COLO829 (cell line): ENCODE measurements at regions not wholly inside any gene's neighbourhood (a gene's known extent, or its start where the extent isn't known, plus 50 kb on each side); places are given as distances from the start of the nearest gene placed in this dataset.
"Not testable (repeated sequence)": the region's sequence is repeated elsewhere in the genome, so short reads cannot be mapped to it uniquely, and the experiment has no call there.

Experiments
- DNase-seq: peaks from one replicate; pipeline ENCODE4 v3.0.0; 2012; ENCODE audit warnings: low spot score

DNA sequence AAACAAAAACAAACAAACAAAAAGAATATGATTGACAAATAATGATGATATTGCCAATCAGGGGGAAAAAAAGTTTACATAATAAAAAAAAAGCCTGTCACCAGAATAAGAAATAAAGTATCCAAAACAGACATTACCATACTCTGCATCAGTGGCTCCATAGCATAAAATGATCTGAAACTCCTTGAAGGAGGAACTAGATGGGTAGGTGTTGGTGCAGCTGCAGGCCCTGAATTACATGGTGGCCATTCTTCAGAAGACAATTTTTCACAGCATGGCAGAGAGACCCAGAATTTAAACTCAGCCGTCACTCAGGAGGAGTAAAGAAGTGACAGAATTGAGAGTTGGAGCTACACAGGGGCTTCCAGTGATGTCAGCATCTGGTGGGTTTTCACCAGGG lies 60.2 kb downstream of the GLUL start:
- no peak for DNase-seq

DNA sequence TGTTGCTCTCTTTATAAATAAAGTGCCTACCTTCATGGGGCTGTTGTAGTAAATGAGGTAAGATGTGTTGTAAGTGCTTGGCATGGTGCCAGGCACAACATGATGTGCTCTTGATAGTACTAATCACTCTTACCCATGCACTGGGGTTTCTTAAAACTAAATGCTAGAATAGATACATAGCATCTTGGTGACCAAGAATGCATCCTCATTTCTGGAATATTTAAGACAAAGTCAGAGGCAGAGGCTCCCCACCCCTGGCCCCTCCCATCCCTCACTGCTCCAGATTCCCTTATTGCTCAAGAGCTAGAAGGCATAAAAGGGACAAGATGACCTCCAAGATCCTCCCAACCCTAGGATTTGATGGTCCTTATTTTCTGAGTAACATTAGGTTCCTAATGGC lies 61.3 kb downstream of the GLUL start:
- DNase-seq, result no peak

DNA sequence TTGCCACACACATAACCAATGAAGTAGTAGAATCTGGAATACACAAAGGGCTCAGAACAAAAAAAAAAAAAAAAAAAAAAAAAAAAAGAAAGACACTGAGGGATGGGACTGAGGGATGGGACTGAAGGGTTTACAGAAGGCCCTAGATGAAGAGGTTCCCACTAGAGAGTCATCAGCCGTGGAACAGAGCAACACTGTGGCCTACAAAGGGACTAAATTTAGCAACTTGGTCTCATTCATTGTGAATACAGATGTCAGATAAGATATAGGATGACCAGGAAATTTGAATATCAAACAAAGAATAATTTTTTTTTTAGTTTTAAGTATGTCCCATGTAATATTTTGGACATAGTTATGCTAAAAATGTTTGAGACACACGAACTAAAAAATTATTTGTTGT lies 62.1 kb downstream of the GLUL start:
- DNase-seq, result no peak

DNA sequence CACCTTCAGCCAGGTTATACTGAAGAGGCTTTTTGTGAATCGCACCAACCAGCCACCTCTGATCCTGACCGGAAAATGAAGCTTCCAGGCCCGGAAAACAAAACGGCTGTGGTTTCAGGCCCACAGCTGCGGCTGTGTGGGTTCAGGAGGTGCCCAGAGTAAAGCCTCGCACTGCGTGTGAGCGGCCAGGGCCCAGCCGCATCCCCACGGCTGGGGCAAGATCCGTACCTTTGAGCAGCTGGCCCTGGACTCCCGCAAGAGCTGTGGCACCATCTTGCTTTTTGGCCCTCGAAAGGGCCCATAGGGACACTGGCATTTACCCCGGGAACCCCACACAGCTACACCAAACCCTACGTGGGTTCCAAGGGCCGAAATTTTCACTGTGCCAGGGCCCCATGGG lies 63.0 kb downstream of the GLUL start:
- DNase-seq, result no peak

DNA sequence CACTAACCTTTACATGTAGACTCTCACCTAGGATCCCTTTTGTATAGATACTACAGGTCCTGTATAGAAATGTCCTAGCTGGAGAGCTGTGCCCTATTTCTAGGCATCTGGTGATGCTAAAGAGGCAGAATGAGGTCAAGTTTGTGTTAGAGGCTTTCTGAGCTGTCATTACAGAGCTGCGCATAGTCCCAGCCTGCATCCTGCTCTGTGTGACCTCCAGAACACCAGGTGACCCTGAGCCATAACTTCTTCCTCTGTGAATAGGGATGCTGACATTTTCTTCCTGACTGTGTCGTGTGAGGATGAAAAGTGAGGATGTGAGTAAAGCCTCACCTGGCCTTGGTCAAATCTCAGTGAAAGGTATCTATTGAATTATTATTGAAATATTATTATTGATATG lies 66.3 kb downstream of the GLUL start:
- no peak for DNase-seq

DNA sequence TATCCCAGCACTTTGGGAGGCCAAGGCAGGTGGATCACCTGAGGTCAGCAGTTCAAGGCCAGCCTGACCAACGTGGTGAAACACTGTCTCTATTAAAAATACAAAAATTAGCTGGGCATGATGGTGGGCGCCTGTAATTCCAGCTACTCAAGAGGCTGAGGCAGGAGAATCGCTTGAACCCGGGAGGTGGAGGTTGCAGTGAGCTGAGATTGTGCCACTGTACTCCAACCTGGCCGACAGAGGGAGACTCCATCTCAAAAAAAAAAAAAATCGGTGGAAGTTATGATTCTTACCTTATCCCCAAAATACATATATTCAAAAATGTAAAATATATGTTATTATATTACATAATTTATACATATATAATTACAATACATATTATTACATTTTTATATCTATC lies 70.1 kb downstream of the GLUL start:
- DNase-seq, result not testable (repeated sequence)

DNA sequence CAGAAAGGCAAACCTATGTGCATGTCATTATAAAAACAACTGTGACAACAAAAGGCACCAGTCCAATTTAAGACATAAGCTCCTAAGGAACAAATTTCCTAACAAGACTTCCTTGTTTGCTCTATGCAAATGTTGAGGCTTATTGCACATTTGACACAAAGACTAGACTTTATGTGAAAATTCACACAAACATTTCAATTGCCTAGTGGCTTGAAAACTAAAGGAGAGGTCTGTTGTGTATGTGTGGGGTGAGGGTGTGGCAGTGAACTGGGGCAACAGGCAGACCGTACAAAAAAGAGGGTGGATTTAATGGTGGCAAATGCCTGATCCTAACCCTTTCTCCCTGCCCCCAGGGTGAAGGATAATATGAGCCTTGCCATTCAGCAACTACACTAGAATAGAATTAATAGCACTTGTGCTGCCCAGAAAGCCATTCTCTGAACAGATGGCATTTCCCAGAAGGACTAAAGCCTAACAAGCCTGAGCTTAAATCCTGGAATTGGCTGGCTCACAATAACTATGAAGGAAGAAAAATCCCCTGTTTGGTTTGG lies 73.9 kb downstream of the GLUL start:
- DNase-seq, result no peak

DNA sequence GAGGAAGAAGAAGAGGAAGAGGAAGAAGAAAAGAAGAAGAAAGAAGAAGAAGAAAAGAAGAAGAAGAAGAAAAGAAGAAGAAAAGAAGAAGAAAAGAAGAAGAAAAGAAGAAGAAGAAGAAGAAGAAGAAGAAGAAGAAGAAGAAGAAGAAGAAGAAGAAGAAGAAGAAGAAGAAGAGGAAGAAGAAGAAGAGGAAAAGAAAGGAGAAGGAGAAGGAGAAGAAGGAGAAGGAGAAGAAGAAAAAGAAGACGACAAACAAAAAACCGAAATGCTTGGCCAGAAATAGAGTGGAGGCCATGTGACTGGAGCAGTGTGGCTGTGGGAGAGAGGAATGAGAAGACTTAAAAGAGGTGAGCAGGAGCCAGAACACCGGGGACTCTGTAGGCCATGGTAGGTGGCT lies 75.1 kb downstream of the GLUL start:
- not testable (repeated sequence) for DNase-seq

DNA sequence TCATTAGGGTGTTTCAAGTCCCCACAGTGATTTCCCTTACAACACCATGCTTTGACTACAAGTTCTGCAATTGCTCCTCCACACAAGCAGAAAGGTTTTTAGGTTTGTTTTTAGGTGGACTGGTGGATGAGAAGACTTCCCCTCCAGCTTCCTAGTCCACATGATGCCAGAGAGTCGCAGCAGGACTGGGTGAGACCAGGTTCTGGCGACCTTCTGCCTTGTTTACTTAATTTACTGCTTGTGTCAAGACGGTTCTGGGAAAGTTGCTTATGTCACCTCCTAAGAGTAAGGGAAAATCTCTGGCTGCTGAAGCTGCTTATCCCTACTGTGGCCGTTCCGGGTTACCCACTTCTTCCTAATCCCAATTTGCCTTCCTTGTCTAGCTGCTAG lies 76.4 kb downstream of the GLUL start:
- no peak for DNase-seq

DNA sequence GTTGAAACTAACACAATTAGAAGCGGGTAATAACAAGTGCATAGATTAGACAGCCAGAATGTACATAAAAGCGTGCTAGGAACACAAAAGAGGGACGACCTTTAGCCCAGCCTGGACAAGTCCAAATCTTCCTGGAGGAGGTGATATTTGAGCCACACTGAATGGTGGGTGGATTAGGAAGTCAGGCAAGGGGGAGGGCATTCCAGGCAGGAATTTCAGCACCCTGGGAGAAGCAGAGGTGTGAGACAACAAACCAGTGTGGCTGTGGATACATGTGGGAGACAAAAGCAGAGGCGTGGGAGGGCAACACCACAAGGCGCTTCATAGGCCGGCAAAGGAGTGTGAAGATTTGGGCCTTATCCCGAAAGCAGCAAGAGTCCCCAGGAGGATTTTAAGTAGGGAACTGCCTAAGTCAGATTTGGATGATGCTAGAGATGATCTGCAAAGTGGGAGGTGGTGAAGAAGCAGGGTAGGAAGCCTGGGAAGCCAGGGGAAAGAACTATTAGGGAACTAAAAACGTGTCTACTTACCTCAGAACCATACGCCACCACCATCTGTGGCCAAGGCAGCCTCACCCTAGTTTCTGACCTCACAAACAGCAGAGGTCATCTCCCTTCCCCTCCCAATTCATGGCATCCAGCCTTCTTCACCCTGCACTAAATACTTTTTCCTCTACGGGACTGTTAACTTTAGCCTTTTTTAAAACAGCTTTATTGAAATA lies 81.8 kb downstream of the GLUL start:
- DNase-seq, result no peak

DNA sequence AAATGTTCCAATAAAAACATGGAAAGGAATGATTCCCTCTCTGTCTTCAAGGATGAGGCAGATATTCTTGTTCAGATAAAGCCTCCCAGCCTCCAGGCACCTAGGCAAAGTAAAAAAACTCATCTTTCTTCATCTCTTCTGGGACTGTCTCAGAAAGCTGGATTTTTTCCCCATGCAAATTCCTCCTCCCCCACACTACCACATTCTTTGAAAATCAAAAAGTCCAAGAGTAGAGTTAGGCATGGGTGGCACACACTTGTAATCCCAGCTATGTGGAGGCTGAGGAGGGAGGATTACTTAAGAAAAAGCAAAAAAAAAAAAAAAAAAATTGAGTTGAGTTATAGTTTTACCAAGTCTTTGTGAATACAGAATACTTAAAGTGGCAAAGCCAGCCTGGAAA lies 82.8 kb downstream of the GLUL start:
- no peak for DNase-seq

DNA sequence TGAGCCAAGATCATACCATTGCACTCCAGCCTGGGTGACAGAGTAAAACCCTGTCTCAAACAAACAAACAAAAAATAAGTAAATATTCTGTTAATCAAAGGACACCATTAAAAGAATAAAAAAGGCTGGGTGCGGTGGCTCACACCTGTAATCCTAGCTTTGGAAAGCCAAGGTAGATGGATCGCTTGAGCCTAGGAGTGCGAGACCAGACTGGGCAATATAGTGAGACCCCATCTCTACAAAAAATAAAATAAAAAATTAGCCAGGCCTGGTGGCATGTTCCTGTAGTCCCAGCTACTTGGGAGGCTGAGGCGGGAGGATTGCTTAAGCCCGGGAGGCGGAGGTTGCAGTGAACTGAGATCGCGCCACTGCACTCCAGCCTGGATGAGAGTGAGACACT lies 84.1 kb downstream of the GLUL start:
- DNase-seq, result not testable (repeated sequence)

DNA sequence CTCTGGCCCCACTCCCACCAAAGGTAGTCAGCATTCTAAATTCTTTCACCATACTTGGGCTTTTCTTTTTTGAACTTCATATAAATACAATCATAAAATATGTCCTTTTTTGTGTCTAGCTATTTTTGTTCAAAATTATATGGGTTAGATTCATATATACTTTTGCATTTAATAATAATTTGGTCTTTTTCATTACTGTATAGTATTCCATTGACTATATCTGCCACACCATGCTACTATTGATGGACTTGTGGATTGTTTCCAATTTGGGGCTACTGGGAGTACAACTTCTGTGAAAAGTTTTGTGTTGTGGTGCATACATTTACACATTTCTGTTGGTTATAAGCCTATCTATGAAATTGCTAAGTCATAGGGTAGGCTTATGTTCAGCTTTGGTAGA lies 85.7 kb downstream of the GLUL start:
- no peak for DNase-seq

DNA sequence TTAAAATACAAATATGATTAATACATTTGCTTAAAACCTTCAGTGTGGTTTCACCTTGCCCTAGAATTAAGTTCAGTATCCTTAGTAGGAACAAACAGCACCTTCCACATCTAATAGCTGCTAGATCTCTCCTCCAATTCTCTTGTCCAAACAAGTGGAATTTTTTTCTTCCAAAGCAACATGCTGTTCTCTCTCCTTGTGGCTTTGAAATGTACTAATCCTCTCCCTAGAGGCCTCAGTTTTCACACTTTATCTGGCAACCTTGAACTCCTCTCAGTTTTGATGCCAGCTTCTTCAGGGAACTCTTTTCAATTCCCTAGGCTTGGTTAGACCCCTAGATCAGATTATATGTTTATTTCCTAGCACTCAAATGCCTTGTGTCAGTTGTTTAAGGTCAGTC lies 87.0 kb downstream of the GLUL start:
- DNase-seq, result no peak

DNA sequence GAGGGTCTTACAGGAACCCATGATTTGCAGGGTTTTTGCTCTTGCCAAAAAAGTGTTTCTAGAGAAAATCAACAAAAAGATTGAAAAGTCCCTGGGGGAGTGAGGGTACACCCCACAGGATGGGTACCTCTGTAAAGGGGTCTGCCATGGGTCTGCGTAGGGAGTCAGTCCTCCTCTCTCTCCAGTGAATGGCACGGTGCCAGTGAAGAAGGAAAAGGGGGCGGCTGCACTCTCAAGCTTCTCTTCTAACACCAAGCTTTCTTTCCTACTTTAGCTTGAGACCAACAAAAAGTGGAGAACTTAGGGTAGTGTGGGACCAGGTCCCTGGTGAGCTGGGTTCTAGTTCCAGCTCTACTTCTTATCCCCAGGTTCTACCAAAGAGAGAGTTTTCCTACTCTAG lies 87.4 kb downstream of the GLUL start:
- no peak for DNase-seq

DNA sequence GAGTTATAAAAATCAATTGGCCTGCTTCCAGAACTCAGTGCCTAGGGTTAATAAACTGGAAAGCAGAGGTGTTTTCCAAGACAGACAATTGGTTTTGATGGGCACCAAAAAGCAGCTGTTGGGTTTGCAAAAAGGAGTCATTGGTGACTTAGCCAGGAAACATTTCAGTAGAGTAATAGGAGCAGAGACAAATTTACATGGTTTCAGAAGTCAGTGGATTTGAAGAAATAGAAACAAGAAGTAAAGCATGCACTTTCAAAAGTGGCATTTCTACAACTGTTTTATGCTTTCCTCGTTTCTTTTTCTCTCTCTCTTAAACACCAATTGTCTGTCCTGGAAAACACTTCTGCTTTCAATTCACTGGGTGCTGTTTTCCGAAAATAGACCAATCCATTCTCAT lies 87.8 kb downstream of the GLUL start:
- no peak for DNase-seq

DNA sequence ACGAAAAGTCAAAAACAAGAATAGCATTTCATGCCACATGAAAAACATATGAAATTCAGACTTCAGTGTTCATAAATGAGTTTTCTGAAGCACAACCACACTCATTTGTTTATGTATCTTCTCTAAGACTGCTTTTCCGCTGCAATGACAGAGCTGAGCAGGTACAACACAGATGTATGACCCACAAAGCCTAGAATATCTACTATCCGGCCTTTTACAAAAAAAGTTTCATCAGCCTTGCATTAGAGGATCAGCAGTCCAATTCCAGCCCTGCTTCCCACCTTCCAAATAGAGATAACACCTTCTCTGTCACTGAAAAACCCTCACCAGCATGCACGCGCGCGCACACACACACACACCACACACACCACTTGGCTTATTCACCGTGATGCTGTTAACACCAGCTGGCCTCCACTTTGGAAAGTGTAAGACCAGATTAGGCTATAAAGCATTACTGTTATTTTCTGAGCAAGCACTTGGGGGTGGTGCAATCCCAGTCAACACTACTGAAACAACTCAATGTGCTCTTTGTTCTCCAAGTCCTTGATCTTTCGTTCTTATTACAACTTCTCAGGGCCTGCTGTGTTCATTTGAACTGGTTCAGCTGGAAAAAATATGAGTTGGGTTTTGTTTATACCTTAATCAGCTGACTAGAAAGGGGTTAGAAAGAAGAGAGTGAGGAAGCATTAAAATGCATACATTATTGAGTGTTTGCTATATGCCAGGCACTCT lies 90.0 kb downstream of the GLUL start:
- peak; percentile 95 for DNase-seq

DNA sequence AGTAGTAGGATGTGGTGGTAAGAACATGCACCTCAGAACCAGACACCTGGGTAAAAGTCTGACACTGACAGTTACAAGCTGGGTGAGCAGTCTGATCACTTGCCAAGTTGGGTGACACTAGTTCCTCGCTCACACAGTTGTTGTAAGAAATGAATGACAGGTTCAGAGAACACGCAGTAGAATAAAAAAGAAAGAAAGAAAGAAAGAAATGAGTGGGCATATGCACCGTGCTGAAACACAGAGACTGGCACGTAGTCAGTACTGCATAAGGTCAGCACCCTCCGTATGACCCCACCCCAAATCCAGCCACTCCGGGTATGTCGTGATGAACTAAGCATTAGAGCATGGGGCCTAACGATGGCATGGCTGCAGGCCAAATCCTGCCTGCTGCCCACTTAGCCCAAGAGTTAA lies 90.6 kb downstream of the GLUL start:
- no peak for DNase-seq

DNA sequence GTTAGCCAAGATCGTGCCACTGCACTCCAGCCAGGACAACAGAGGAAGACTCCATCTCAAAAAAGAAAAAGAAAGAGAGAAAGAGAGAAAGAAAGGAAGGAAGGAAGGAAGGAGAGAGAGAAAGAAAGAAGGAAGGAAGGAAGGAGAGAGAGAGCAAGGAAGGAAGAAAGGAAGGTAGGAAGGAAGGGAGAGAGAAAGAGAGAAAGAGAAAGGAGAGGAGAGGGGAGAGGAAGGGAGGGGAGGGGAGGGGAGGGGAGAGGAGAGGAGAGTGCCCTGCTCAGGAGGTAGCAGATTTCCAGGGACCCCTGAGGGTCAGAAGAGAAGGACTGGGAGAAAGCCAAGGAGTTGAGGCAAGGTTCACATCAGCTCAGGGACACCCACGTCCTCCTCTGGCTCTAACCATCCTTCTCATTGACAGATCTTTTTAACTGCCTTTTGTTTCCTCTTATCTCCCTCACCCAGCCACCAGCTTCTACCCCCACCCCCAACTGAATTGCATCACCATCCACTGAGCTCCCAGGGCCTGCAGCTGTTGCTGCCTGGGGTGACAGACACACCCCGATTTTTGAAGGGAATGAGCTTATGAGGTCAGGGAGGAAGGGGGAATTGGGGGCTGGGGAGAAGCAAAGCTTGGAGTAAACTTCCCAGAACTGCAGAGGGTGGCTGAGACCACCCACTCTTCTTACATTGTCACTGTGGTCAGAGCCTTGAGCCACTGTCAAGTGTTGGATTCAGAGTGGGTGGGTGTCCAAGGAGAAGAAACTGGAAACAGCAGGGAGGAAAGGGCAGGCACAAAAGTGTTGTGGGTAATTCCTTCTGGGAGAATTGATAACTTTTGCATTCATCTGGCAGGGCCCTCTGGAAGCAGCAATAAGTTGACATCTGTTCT lies 91.6 kb downstream of the GLUL start:
- no peak for DNase-seq

DNA sequence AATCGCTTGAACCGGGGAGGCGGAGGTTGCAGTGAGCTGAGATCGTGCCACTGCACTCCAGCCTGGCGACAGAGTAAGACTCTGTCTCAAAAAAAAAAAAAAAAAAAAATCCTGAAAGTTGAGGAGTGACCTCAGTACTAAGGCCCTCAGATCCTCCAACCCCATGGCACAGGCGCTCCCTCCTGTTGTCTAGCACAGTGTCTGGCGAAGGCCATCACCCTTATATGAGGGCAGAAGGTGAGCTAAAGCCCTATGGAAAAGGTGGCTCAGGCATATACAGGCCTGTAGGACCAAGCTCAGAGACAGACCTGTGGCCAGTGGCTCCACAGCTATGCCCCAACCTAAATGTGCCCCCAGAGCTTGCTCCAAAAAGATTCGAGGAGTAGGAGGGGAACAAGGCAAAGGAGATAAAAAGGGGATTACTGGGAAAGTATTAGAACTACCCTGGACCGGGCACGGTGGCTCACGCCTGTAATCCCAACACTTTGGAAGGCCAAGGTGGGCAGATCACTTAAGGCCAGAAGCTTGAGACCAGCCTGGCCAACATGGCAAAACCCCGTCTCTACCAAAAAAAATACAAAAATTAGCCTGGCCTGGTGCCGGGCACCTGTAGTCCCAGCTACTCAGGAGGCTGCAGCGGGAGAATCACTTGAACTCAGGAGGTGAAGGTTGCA lies 92.4 kb downstream of the GLUL start:
- DNase-seq, result not testable (repeated sequence)

DNA sequence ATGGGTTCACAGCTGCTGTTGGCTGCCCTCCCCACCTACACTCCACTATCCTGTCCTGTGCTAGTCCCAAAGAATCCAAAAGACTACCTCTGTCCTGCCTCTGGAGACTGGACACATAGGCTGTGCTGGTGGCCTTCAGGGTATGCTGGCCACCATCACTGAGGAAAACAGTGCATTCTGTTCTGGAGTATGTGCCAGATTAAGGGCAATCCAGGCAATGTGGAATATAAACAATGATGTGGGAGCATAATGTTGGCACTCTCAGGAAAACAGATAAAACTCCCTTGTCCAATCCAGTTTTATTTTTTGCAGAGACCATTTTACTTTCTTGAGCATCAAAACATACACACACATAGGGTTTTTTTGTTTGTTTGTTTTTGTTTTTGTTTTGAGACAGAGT lies 94.3 kb downstream of the GLUL start:
- DNase-seq, result no peak

DNA sequence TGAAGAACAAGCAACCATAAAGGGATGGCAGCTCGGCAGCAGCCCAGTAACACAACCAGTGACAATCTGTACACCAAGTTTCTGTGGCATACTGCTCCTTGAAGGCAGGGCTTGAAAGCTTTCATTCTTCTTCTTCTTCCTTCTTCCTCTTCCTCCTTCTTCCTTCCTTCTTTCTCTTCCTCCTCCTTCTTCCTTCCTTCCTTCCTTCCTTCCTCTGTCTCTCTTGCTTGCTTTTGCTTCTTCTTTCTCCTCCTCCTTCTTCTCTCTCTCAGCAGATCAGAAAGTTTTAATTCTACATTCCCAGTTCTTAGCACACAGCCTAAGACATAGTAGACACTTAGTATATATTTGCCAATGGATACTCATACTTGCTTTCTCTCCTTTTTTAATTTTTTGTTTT lies 95.9 kb downstream of the GLUL start:
- no peak for DNase-seq
